ENCODE measurements at regions not wholly inside any gene's neighbourhood (a gene's known extent, or its start where the extent isn't known, plus 50 kb on each side); places are given as distances from the start of the nearest gene placed in this dataset.

DNA sequence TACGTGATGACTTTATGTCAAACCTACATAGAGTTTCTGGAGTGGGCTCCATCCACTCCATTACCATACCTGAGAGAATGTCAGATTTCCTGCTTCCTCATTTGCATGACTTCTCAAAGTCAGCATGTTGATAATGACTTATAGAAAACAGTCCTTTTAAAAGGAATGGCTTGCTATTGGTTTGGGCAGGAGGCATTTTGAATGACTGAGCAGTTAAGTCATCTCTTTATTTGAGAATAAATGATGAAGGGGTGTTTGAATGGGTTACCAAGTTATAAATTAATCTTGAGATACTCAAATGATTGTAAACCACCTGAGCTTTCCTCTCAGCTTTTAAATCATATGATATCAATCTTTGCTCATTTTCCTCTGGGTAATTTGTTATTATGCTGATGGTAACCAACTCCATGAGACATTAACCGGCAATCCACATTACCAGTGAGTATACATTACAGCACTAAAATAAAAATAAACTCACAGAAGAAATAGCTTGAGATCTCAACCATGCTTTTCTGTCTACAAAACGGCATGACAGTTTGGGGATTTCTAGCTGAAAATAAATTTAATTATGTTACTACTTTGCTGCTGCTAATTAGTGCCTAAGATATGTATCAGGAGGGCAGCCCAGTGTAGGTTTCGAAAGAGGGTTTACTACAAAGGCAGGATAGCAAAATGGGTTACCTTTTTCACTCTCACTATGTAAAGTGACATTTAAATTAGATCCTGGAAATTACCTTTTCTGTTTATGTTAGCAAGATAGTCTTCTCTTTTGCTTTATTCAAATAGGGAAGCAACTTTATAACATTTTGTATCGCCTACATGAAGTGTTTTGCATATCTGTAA is 78.8 kb downstream of the RPS12 start:
- Histone ChIP-seq H3K4me3 (ENCODE audit: low read depth, low read length) (no peak overlapping the region), H3K36me3 (ENCODE audit: control insufficient read depth, insufficient read depth, low read length) (no peaks in the 10 kb centered on the region), H3K27me3 (ENCODE audit: control insufficient read depth, insufficient read depth, low read length) (no peaks in the 10 kb centered on the region)
- TF ChIP-seq, protein P1, sequence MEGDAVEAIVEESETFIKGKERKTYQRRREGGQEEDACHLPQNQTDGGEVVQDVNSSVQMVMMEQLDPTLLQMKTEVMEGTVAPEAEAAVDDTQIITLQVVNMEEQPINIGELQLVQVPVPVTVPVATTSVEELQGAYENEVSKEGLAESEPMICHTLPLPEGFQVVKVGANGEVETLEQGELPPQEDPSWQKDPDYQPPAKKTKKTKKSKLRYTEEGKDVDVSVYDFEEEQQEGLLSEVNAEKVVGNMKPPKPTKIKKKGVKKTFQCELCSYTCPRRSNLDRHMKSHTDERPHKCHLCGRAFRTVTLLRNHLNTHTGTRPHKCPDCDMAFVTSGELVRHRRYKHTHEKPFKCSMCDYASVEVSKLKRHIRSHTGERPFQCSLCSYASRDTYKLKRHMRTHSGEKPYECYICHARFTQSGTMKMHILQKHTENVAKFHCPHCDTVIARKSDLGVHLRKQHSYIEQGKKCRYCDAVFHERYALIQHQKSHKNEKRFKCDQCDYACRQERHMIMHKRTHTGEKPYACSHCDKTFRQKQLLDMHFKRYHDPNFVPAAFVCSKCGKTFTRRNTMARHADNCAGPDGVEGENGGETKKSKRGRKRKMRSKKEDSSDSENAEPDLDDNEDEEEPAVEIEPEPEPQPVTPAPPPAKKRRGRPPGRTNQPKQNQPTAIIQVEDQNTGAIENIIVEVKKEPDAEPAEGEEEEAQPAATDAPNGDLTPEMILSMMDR (IDR thresholded peaks at IDR 0.05; ENCODE audit: insufficient read depth, low read depth, low read length): no peak
- ChIA-PET POLR2A (no interaction called here), CTCF (interaction anchor here (0.7 kb wide), 1 partner anchor 321 kb away, joined by 3 read pairs; no protein-coding TSS in a partner anchor)
- no peak for DNase-seq (ENCODE audit: low read depth)

DNA sequence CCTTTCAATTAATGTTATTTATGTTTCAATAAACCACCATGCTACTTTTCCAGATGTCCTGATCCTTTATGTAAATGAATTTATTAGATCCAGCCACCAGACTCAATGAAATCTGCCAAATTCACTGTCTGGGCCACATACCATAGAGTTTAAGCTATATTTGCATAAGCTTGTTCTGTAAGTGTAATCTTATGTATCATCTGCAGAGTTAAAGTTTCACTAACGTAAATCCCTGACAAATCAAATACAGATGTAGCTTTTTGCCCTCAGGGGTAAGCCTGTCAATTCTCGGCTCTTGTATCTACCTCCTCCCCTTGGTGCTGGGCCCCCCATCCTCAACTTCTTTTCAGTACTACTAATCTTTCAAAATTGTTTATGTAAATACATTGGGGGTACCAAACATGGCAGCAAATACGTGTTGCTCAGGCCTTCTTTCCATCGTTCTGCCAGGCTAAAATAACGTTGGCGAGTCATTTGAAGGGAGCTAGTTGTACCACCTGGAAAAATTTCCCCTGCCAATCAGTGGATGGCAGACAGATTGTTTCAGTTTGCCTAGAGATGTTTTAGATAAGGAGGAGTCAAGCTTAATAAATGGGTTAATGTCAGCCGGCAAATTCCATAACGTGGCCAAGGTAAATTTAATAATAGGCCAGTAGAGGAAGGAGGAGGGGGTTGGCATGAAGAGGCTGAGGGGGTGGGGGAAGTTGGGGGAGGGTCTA is 79.6 kb downstream of the RPS12 start:
- Histone ChIP-seq H3K36me3 (ENCODE audit: control insufficient read depth, insufficient read depth, low read length) (no peaks in the 10 kb centered on the region), H3K4me3 (ENCODE audit: low read depth, low read length) (no peak overlapping the region), H3K27me3 (ENCODE audit: control insufficient read depth, insufficient read depth, low read length) (no peaks in the 10 kb centered on the region)
- TF ChIP-seq, protein P1 (IDR thresholded peaks at IDR 0.05; ENCODE audit: insufficient read depth, low read depth, low read length): no peak
- ChIA-PET POLR2A (no interaction called here), CTCF (no interaction called here)
- DNase-seq (ENCODE audit: low read depth): no peak

DNA sequence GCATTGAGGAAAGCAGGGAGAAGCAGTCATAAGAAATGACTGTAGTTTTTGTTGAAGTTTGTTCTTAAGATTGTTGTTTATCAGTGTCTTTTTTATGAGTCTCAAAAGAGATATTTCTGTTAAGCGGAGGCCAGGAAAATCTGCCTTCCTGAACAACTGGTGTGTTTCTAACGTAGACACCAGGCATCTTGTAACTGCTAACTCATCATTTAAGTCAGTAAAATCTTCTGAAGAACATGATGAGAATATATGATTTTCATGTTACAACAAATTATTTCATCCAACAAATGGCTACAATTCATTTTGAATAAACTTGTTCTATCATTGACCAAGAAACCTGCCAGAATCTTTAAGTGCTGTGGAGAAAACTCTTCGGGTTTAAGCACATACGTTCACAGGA is 84.0 kb downstream of the RPS12 start:
- CTCF ChIA-PET: no interaction called here
- Histone ChIP-seq H3K36me3 (ENCODE audit: control insufficient read depth, insufficient read depth, low read length) (no peaks in the 10 kb centered on the region), H3K4me3 (ENCODE audit: low read depth, low read length) (no peak overlapping the region), H3K27me3 (ENCODE audit: control insufficient read depth, insufficient read depth, low read length) (no peaks in the 10 kb centered on the region)
- TF ChIP-seq, protein P1 (IDR thresholded peaks at IDR 0.05; ENCODE audit: insufficient read depth, low read depth, low read length): no peak
- DNase-seq (ENCODE audit: low read depth): no peak
- POLR2A ChIA-PET: no interaction called here

DNA sequence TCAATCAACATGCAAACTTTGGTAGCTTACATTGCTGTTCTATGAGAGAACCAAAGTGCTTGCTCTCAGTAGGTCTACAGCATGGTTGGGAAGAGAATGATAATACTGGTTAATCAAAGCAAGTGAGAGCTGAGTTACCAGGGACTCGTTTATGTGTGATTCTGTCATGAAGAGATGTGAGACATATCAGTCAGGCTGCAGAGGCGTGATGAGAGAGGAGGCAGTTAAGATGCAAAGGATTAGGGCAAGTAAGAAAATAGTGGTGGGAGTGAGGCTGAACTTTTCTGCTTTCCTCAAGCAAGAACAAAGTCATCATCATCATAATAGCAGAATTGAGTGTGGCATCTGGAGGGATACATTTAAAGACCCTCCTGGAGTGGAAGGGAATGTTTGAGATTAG is 86.5 kb downstream of the RPS12 start:
- no peaks in the 10 kb centered on the region for H3K36me3 ChIP-seq (ENCODE audit: control insufficient read depth, insufficient read depth, low read length)
- CTCF ChIA-PET: no interaction called here
- POLR2A ChIA-PET: no interaction called here
- H3K27me3 ChIP-seq (ENCODE audit: control insufficient read depth, insufficient read depth, low read length): no peaks in the 10 kb centered on the region
- no peak overlapping the region for H3K4me3 ChIP-seq (ENCODE audit: low read depth, low read length)
- TF ChIP-seq, protein P1 (IDR thresholded peaks at IDR 0.05; ENCODE audit: insufficient read depth, low read depth, low read length): no peak
- DNase-seq (ENCODE audit: low read depth): no peak

DNA sequence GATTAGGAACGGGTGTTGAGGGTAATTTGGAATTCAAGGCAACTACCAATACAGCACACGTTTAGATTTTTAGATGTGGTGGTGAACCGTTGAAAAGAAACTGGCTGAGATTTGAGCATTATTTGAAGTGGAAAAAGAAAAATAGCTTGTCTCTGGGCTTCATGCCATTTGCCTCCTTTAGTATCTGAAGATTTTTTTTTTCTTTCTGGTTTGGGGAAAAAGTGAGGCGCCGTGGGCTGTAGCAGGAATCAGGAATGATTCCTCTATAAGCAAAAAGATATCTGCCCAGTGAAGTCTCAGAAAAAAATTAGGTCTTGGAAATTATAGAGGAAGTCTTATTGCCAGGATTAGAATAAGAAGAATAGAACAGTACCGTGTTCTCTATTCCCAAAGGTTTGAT is 88.5 kb downstream of the RPS12 start:
- POLR2A ChIA-PET: no interaction called here
- TF ChIP-seq, protein P1 (IDR thresholded peaks at IDR 0.05; ENCODE audit: insufficient read depth, low read depth, low read length): no peak
- no peak overlapping the region for H3K4me3 ChIP-seq (ENCODE audit: low read depth, low read length)
- CTCF ChIA-PET: no interaction called here
- no peaks in the 10 kb centered on the region for H3K27me3 ChIP-seq (ENCODE audit: control insufficient read depth, insufficient read depth, low read length)
- DNase-seq (ENCODE audit: low read depth): no peak
- no peaks in the 10 kb centered on the region for H3K36me3 ChIP-seq (ENCODE audit: control insufficient read depth, insufficient read depth, low read length)
